PFSK-1 (cell line): ENCODE measurements at regions not wholly inside any gene's neighbourhood (a gene's known extent, or its start where the extent isn't known, plus 50 kb on each side); places are given as distances from the start of the nearest gene placed in this dataset.

Experiments
- POLR2AphosphoS5 ChIP-seq: IDR thresholded peaks from 2 replicates; pipeline ENCODE4 v1.6.1; 2012; ENCODE audit warnings: low read depth, mild to moderate bottlenecking, control low read depth, low read length, moderate library complexity
- REST ChIP-seq, 2 experiments: IDR thresholded peaks; 2 replicates each; pipeline versions ENCODE4 v1.6.1 to v1.8.0; 2011 to 2012; ENCODE audit warnings: low read depth in 2 of 2, low read length in 2 of 2, control low read depth in 1 of 2, inconsistent platforms in 1 of 2, mild to moderate bottlenecking in 1 of 2, moderate library complexity in 1 of 2; ENCODE audit not compliant: insufficient read depth in 1 of 2
- SIN3A ChIP-seq: IDR thresholded peaks from 2 replicates; pipeline ENCODE4 v1.6.1; 2012; ENCODE audit warnings: mild to moderate bottlenecking, low read length, moderate library complexity, borderline replicate concordance; ENCODE audit not compliant: insufficient read depth
- TAF1 ChIP-seq: IDR thresholded peaks from 2 replicates; pipeline ENCODE4 v1.6.1; 2012; ENCODE audit warnings: low read length, control low read depth, borderline replicate concordance; ENCODE audit not compliant: insufficient read depth

GRCh38 chr4:144409525-144409924 is 236.4 kb upstream of the HHIP start:
- TF ChIP-seq TAF1 (no peak), POLR2AphosphoS5 (no peak), SIN3A (no peak), REST (IDR thresholded peaks at IDR 0.05; ENCODE audit: insufficient read depth in 1 of 2, low read depth in 2 of 2, low read length in 2 of 2) (no peak)
